ENCODE measurements at regions not wholly inside any gene's neighbourhood (a gene's known extent, or its start where the extent isn't known, plus 50 kb on each side); places are given as distances from the start of the nearest gene placed in this dataset.

- Histone ChIP-seq H3K36me3 (ENCODE audit: control insufficient read depth, insufficient read depth, low read length) (no peaks in the 10 kb centered on the region), H3K27me3 (ENCODE audit: control insufficient read depth, insufficient read depth, low read length) (no peaks in the 10 kb centered on the region), H2AFZ (ENCODE audit: low read length) (no peak overlapping the region), H3K9me3 (ENCODE audit: control insufficient read depth, insufficient read depth, low read depth, low read length) (no peaks in the 10 kb centered on the region), H4K20me1 (ENCODE audit: control insufficient read depth, extremely low read depth, insufficient read depth, low read length) (no peaks in the 10 kb centered on the region), H3K27ac (ENCODE audit: insufficient read depth, low read length) (no peak overlapping the region), H3K79me2 (ENCODE audit: control insufficient read depth, insufficient read depth, low read length) (no peaks in the 10 kb centered on the region), H3K4me2 (ENCODE audit: extremely low read depth, insufficient read depth, low read length) (no peak overlapping the region), H3K4me1 (ENCODE audit: control insufficient read depth, extremely low read depth, insufficient read depth, low read length) (no peaks in the 10 kb centered on the region), H3K9ac (ENCODE audit: insufficient read depth, low read length) (no peak overlapping the region), H3K4me3 (replicated peaks in 1 of 4; ENCODE audit: control extremely low read depth in 1 of 4, insufficient read depth in 1 of 4, low read depth in 3 of 4, low read length in 4 of 4) (no peak overlapping the region)
- DNase-seq (ENCODE audit: low read depth in 2 of 2), result no peak
- TF ChIP-seq CTCF (conservative IDR thresholded peaks at IDR 0.05 in 1 of 2, IDR thresholded peaks at IDR 0.05 in 1 of 2; ENCODE audit: low read depth in 1 of 2, low read length in 2 of 2), result no peak
These were observed 609.8 kb downstream of the ZNF608 start for GRCh38 chr5:124136609-124137008.

DNA sequence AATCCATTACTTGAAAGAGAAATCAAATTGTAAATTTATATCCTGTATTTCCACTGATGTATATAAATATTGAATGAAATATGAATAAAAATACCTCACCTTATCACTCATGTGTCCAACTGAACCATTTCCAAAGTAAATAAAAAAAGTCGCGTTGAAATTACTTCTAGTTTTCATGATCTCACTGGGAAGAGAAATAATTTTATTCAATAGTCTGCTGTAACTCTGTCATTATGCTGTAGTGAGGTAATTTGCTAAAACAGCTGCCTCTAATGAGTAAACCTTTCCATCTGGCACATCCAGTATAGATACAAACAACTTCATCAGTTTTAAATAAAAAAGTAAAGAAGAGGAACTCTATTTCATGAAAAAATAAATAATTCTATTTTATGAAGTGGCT is 611.5 kb downstream of the ZNF608 start:
- H3K4me1 ChIP-seq (ENCODE audit: control insufficient read depth, extremely low read depth, insufficient read depth, low read length), result no peaks in the 10 kb centered on the region
- H3K4me3 ChIP-seq (replicated peaks in 1 of 4; ENCODE audit: control extremely low read depth in 1 of 4, insufficient read depth in 1 of 4, low read depth in 3 of 4, low read length in 4 of 4), result no peak overlapping the region
- no peaks in the 10 kb centered on the region for H3K9me3 ChIP-seq (ENCODE audit: control insufficient read depth, insufficient read depth, low read depth, low read length)
- no peak overlapping the region for H2AFZ ChIP-seq (ENCODE audit: low read length)
- H4K20me1 ChIP-seq (ENCODE audit: control insufficient read depth, extremely low read depth, insufficient read depth, low read length), result no peaks in the 10 kb centered on the region
- H3K4me2 ChIP-seq (ENCODE audit: extremely low read depth, insufficient read depth, low read length), result no peak overlapping the region
- no peaks in the 10 kb centered on the region for H3K27me3 ChIP-seq (ENCODE audit: control insufficient read depth, insufficient read depth, low read length)
- H3K36me3 ChIP-seq (ENCODE audit: control insufficient read depth, insufficient read depth, low read length), result no peaks in the 10 kb centered on the region
- no peak overlapping the region for H3K9ac ChIP-seq (ENCODE audit: insufficient read depth, low read length)
- no peaks in the 10 kb centered on the region for H3K79me2 ChIP-seq (ENCODE audit: control insufficient read depth, insufficient read depth, low read length)
- H3K27ac ChIP-seq (ENCODE audit: insufficient read depth, low read length), result no peak overlapping the region
- no peak for TF ChIP-seq CTCF (conservative IDR thresholded peaks at IDR 0.05 in 1 of 2, IDR thresholded peaks at IDR 0.05 in 1 of 2; ENCODE audit: low read depth in 1 of 2, low read length in 2 of 2)
- TF ChIP-seq EZH2 (IDR thresholded peaks at IDR 0.05; ENCODE audit: low read length, missing control alignments), result no peak
- DNase-seq (ENCODE audit: low read depth in 2 of 2), result no peak

- no peak for TF ChIP-seq CTCF (conservative IDR thresholded peaks at IDR 0.05 in 1 of 2, IDR thresholded peaks at IDR 0.05 in 1 of 2; ENCODE audit: low read depth in 1 of 2, low read length in 2 of 2)
- TF ChIP-seq EZH2 (IDR thresholded peaks at IDR 0.05; ENCODE audit: low read length, missing control alignments), result no peak
- no peaks in the 10 kb centered on the region for H3K9me3 ChIP-seq (ENCODE audit: control insufficient read depth, insufficient read depth, low read depth, low read length)
- no peak for DNase-seq (ENCODE audit: low read depth in 2 of 2)
- no peak overlapping the region for H3K4me3 ChIP-seq (replicated peaks in 1 of 4; ENCODE audit: control extremely low read depth in 1 of 4, insufficient read depth in 1 of 4, low read depth in 3 of 4, low read length in 4 of 4)
- no peaks in the 10 kb centered on the region for H3K4me1 ChIP-seq (ENCODE audit: control insufficient read depth, extremely low read depth, insufficient read depth, low read length)
- no peaks in the 10 kb centered on the region for H4K20me1 ChIP-seq (ENCODE audit: control insufficient read depth, extremely low read depth, insufficient read depth, low read length)
- no peak overlapping the region for H2AFZ ChIP-seq (ENCODE audit: low read length)
- no peak overlapping the region for H3K4me2 ChIP-seq (ENCODE audit: extremely low read depth, insufficient read depth, low read length)
- H3K9ac ChIP-seq (ENCODE audit: insufficient read depth, low read length), result no peak overlapping the region
- no peaks in the 10 kb centered on the region for H3K27me3 ChIP-seq (ENCODE audit: control insufficient read depth, insufficient read depth, low read length)
- H3K27ac ChIP-seq (ENCODE audit: insufficient read depth, low read length), result no peak overlapping the region
- H3K79me2 ChIP-seq (ENCODE audit: control insufficient read depth, insufficient read depth, low read length), result no peaks in the 10 kb centered on the region
- no peaks in the 10 kb centered on the region for H3K36me3 ChIP-seq (ENCODE audit: control insufficient read depth, insufficient read depth, low read length)
These were observed 613.0 kb downstream of the ZNF608 start for GRCh38 chr5:124133406-124133805.

Measured in fibroblast of lung (primary cell).